GM10266 (cell line): ENCODE measurements at regions not wholly inside any gene's neighbourhood (a gene's known extent, or its start where the extent isn't known, plus 50 kb on each side); places are given as distances from the start of the nearest gene placed in this dataset.

Experiments
- DNase-seq: peaks from one replicate; pipeline ENCODE4 v3.0.0; 2012; ENCODE audit errors: extremely low spot score
- CTCF ChIP-seq: IDR thresholded peaks from 2 replicates; pipeline ENCODE4 v1.5.1; 2012; ENCODE audit warnings: mild to moderate bottlenecking, low read depth; ENCODE audit not compliant: control insufficient read depth, insufficient read depth; ENCODE audit errors: missing control alignments

DNA sequence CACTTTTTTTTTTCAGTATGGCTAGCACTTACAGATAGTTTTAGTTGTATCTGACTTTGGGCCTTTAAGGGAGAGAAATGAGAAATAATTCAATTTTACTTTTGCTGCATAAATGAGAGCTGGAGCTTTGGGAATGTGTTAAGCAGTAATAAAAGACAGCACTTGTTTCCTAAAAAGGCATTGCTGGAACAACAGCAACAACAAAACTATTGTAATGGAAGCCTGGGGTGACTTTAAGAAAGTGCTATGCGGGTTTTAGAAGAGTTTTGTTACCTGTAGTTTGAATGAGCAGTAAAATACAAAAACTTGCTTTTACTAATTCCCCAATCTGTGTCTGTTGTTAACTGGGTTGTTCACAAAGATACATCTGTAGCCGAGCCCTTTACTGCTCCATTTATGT is 774.0 kb upstream of the ARPP21 start:
- no peak for TF ChIP-seq CTCF
- no peak for DNase-seq

- no peak for TF ChIP-seq CTCF
- no peak for DNase-seq
These were observed 770.4 kb upstream of the ARPP21 start for GRCh38 chr3:34868935-34869334.

DNA sequence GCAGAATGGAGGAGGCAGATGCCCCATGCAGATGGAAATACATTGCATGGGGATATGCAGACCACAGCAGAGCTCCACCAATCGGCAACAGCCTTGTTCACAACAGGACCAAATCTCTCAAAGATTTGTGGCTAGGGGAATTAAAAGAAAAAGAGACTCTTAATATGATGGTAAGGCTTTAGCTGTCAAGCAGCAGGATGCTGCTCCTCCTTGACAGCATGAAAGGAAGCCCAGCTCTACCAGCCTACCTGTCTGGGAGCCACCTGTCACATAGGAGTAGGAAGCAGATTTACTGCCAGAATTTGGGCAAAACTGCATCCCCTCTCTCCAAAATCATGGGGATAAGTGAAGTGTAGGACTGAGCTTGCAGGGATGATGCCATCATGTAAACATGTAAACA is 769.6 kb upstream of the ARPP21 start:
- TF ChIP-seq CTCF = no peak

GRCh38 chr3:34872406-34872805 is 766.9 kb upstream of the ARPP21 start:
- no peak for DNase-seq
- TF ChIP-seq CTCF = no peak

More for the DNA sequence above, 769.6 kb upstream of the ARPP21 start:
- no peak for DNase-seq

DNA sequence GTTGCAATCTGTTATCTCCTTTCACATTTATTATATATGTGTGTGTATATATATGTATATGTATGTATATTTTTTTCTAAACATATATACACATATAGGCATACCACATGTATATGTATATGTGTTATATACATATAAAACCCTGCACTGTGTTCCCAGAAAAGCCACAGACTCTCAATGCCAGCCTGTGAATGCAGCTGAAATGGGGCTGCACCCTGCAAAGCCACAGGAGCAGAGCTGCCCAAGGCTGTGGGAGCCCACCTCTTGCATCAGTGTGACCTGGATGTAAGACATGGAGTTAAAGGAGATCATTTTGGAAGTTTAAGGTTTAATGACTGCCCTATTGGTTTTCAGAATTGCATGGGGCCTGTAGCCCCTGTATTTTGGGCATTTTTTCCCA is 762.3 kb upstream of the ARPP21 start:
- DNase-seq = no peak

GRCh38 chr3:34878488-34878887 is 760.8 kb upstream of the ARPP21 start:
- no peak for TF ChIP-seq CTCF
- no peak for DNase-seq

More for the DNA sequence above, 762.3 kb upstream of the ARPP21 start:
- TF ChIP-seq CTCF = no peak

DNA sequence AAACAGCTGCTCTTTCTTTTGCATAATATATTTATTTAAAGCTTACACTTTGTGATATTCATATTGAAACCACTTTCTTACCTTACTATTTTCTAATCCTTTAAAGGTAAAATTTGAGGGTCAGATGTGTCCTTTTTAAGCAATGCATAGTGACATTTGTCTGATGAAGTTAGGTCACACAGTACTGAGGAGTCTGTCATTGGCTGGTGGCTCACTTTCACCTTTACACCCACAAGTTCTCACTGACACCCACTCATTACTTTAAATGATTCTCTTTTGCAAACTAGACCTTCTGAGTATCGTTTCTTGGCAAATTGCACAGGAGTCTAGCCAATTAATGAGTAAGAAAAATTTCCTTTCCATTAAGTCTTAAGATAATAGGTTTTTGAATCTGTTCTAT is 758.3 kb upstream of the ARPP21 start:
- no peak for TF ChIP-seq CTCF
- DNase-seq = no peak
